HG02840 (cell line): ENCODE measurements at regions not wholly inside any gene's neighbourhood (a gene's known extent, or its start where the extent isn't known, plus 50 kb on each side); places are given as distances from the start of the nearest gene placed in this dataset.

Experiments
- ATAC-seq: cut with Tn5 transposase; IDR thresholded peaks from one replicate; pipeline ENCODE4 v1.9.1; 2021; ENCODE audit warnings: mild to moderate bottlenecking, moderate library complexity, moderate number of reproducible peaks; ENCODE audit not compliant: unreplicated experiment, low FRiP score

DNA sequence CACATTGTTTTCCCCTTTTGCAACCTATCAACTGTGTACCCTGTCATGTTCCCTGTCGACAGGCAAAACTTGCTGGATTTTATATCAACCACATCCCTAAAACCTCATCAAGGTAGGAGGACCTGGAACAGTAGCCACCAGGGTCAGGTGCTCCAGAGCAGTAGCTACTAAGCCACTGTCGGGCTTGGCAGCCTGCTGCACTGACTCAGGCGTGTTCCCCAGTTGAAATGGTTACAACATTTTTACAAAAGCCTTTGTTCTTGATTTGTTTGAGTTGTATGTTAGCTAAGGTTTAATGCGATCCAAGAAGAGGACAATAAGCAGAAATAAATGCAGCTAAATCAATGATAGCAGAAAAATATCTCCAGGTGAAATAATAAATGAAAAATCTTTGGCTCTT is 407.4 kb upstream of the TLE4 start:
- ATAC-seq = no peak

DNA sequence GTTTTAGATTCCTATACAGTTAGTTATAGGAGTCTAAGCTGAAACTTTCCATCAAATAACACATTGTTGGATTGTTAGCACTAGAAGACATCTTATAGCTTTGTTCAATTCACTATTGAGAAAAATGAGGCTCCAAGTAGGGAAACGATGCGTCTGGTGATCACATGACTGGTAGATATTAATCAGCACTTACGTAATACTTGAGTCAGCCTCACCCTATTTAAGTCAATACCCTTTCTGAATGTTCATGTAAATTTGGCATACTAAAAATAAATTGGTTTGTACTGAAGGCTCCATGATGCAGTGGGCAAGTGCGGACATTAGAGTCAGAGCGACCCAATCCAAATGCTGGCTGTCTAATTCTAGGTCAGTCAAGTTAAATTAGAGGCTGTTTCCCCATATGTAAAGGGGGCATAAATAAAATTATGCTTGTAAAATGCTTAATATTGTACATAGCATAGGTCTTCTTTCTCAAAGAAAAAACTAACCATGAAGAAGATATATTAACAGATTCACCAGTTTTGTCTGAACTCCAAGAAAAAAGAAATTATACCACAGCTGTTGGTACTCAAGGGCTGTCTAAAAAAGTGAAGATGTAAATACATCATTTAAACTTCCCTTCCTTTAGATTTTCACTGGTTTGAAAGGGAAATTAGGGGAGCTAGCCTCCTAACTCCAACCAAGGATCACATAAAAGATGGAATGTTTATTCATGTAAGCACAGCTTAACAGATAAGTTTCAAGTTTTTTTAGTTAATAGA is 406.6 kb upstream of the TLE4 start:
- ATAC-seq = no peak

DNA sequence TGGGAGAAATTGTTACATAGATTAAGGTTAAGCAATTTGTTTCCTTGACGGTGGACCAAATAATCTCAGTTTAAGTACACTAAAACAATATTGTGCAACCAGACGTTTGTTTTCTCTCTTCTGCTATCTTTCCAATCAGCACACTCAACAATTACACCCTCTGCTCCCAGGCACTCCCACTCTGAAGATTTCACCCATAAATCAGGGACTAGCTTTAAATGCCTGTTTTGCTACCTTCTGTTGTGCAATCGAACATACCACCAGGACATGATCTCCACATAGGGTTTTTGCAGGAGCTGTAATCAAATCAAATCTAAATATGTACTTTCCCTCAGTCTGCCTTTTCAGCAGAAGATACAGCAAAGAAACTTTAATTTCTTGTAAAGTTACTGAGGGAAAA is 405.8 kb upstream of the TLE4 start:
- ATAC-seq = no peak

DNA sequence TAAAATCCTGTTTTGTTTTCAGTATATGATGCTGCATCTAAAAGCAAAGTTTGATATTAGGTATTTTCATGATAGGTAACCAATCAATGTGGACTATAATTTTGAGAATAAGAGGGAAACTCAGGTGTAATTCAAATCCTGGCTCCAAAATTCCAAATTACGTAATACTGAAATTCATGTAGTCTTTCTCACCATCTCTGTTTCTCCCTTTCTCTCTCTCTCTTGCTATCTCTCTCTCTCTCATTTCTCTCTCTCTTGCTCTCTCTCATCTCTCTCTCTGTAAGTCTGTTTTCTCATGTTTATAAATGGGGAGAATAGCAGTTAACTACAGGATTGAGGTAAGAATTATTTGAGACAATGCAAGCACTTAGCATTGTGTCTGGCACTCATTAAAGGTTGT is 401.1 kb upstream of the TLE4 start:
- ATAC-seq = no peak

DNA sequence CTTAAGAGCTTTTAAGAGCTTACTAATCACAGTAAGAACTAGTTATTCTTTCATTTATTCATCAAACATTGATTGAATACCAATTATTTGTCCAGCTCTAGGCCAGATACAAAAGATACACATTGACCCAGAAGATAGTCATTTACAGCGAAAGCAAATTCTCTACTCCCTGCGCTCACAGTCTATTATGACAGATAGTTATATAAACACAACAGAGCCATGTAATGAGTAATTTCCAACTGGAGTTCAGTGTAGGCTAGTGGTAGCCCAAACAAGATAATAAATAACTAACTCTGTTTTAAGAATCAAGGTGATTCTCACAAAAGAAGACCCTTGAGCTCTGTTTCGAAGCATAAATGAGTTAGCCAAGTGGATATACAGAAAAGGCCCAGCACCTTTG is 397.8 kb upstream of the TLE4 start:
- ATAC-seq = no peak

DNA sequence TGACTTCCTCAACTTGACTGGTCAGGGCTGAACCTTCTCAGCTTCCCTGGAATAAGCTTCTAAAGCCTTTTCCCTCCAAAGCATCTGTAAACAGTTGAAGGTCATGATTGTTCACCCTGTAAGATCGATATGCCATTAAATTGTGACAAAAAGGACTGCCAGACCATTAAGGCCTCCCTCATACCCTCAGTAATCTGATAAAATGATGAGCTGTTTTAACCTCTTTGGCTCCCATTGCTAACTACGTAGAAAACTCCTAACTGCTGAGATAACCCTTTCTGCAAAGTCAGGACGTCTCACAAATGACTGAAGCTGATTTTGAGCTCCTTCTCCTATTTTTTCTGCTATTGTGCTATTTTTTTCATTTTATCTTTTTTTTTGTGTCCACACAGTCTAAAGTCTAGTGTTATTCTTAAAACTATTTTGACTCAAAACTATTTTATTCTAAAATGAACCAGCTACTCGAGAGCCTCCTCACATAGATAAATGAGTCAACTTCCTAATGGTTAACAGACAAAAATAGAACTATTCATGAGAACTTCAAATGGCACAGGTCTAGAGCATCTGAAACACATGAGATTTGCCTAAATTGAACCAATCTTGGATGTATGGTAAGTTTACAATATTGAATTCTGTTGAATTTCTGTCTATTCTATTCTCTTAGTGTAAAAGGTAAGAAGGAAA is 395.6 kb upstream of the TLE4 start:
- ATAC-seq = no peak

DNA sequence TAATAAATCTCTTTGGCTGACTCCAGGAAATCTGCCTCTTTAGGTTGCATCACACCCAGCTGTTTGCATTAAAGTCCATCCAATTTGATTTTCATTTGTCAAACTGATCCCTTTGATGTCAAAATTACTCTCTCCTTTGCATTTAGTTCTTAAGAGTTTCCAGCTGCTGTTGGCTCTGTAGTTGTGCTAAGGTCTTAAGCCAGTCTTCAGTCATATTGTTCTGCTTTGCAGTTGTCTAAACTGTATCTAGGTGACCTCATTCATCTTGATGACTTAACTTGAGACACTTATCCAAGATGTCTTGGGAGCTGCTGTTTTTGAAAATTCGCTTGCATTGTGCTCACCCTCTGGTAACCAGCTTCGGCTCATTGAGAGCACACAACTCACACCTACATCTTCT is 386.9 kb upstream of the TLE4 start:
- no peak for ATAC-seq

DNA sequence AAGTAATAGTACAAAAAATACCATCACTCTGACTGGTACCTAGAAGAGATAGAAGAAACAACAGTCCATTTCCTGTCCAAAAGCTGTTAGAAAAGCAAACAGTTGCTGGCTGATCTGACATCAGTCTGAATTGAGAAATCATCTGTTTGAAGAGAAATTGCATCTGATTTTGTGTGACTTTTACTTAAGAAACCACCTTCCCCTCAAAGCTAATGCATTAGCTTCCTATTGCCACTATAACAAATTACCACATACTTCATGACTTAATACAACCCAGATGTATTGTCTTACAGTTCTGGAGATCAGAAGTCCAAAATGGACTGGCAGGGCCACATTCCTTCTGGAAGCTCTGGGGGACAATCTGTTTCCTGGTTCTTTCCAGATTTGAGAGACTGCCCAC is 385.9 kb upstream of the TLE4 start:
- no peak for ATAC-seq

DNA sequence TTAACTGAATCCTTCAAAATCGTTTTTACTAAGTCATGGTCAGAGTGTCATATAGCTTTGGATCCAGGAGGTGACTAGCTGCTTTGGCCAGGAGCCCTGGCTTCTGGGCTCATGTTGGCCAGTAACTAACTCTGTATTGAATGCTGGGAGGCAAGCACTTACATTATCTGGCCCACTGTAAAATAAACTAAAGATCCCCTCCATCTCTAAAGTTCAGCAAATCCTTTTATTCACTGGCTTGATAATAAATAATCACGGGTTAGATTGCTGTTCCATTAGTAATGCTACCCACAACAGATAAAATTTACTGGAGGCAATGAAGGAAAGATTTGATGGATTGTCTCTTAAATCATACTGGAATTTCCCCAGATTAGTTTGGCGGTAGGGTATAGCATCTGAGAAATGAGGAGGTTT is 382.2 kb upstream of the TLE4 start:
- no peak for ATAC-seq

DNA sequence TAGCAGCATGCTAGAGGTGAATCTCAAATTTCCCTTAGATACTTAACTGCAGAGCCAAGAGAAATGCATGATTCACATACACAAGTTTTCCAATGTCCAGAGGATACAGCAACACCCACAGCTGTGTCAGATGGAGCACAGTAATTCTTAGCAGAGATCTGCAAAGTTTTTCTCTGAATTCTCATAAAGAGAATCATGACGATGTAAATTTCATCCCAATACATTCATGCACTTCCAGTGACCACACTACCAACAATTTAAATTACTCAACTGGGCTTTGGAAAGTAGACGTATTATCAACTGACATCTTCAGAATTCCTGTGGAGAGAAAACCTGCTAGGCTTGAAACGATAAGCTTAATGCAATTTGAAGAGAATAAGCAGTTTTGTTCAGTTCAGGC is 378.8 kb upstream of the TLE4 start:
- no peak for ATAC-seq

DNA sequence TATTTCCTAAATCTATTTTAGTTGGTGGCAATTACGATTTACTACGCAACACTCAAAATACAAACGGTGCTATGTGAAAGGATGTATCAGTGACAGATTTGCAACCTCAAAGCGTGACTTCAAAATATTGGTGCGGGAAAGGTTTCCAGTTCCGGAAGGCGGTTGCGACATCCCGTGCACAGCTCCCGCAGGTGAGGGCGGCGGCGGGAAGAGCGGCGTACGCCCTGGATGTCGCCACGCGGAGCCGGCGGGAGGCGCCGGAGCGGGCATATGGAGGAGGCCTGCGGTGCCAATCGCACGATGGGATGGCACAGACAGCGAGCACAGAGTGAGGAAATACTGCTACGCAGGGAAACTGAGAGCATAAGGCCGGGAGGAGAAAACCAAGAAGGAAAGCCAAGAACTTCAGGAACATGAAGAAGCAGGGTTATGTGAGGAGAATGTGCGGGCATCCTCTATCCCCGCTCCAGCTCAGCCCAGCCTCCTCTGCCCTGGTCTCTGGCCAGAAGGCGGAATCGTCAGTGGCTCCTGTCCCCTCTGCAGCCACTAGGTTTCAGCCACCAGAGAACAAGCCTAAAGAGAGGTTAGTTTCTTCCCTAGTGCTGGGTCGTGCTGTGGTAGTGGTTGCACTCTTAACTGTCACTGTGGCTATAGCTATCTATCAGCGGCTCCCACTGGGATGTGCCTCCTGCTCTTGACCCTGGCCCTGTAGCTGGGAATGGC is 378.1 kb upstream of the TLE4 start:
- ATAC-seq = no peak

DNA sequence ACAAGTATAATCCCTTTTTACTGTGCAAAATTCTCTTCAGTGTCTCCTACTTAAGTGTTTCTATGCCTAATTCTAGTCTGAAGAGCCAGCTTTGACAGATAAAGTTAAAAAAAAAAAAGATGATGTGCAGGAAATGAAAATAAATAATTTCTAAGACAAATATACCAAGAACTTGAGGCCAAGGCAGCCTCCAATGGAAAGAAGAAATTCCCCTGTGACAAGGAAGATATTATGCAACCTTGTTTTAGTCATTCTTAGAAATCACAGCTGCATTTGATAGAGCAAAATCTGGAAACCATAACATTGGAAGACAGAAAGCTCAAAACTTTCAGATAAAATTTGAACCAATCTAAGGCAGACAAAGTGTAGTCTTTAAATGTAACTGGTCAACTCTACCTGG is 375.9 kb upstream of the TLE4 start:
- ATAC-seq = no peak

DNA sequence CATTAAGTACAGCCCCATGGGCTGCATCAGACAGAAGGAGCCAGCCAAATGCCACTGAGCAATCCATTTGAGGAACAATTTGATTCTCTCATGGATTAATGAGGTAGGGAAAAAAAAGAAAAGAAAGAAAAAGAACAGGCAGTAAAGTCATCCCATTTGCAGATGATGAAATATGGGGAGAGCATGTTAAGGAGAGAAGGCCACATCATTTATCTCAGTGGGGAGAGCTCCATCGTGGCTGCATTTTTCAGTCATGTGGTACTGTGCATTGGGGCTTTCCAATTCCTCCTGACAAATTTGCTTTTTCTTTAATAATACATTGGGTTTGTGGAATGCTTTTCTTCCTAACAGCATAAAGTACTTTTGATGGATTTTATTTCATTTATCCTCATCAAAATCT is 375.2 kb upstream of the TLE4 start:
- ATAC-seq = no peak

DNA sequence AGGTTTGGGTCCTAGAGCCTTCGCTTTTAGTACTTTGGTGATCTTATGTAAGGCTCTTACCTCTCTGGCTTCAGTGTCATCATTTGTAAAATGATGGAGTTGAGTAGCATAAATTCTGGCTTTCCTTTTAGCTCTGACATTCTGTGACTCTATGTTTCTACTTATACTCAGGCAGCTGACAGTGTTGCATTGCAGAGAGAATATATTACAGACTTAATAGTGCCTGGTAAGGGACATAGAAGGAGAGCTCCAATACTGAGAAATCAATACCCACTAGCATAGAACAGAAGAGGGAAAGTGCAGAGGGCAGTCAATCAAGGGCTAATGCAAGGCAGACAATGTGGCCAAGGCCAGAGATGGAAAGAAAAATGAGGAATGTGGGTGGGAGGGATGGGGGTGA is 371.4 kb upstream of the TLE4 start:
- no peak for ATAC-seq

DNA sequence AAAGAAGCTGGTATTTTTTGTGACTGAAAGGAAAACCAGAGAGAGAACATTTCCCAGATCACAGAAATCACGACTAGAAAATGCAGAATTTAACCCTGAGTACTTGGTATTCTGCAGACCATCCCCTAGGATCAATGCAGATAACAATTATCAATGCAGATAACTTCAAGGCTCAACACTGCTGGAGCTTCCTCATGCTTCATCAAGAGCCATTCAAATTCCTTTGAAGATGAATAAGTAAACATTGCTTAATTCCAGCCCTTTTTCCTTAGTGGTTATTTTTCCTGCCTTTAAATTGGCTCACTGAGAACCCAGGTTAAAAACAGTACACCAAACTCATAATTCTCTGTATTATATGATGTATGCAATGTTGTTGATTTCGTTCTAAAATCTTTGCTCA is 370.1 kb upstream of the TLE4 start:
- ATAC-seq = no peak

DNA sequence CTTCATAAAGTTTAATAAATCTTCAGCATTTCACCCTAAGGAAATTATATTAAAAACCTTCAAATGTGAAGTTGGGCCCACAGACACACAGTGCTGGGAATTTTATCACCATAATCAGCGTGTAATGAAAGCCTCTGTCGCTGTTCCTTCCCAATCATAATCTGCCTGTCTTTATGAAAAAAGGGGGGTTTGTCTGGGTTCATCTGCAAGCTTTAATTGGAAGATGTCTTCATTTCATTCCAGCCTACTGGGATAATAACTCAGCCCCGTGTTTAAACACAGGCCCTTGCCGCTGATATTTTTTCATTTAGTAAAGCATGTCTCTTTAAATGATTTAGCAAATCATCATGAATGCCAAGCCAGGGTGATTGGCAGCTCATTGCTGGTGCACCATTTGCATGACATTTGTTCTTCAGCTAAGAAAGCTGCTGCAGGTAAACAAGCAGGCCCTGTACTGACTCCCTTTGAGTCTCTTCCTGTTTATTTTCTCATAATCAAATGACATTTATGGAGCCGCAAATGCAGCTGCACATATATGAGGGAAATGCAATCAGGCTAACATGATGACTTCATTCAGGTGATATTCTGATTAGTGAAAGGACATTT is 362.9 kb upstream of the TLE4 start:
- no peak for ATAC-seq

DNA sequence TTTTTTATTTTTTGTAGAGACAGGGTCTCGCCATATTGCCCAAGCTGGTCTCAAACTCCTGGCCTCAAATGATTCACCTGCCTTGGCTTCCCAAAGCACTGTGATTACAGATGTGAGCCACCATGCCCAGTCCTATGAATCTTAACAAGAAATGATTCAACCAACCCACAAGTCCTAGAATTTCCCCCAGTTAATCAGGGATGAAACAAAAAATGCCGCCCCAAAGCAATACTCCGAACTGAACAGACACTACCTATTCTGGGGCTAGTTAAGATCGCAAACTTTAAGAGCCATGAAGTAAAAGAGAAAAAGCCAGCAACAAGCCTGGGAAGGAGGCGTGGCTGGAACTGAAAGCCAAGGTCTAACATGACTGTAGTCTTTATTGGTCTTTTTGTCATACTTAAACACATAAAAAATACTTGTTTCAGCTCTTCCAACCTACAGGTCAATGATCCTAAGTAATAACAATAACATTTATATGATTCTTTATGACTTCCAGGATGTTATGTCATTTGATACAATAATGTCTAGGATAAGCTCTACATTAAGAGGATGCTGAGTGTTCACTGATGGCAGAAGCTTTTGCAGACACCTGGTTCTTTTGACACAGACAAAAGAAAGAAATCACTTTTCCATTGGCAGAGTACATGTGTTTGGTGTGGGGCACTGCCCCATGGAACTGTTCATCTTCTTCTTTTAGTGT is 361.1 kb upstream of the TLE4 start:
- ATAC-seq = no peak

DNA sequence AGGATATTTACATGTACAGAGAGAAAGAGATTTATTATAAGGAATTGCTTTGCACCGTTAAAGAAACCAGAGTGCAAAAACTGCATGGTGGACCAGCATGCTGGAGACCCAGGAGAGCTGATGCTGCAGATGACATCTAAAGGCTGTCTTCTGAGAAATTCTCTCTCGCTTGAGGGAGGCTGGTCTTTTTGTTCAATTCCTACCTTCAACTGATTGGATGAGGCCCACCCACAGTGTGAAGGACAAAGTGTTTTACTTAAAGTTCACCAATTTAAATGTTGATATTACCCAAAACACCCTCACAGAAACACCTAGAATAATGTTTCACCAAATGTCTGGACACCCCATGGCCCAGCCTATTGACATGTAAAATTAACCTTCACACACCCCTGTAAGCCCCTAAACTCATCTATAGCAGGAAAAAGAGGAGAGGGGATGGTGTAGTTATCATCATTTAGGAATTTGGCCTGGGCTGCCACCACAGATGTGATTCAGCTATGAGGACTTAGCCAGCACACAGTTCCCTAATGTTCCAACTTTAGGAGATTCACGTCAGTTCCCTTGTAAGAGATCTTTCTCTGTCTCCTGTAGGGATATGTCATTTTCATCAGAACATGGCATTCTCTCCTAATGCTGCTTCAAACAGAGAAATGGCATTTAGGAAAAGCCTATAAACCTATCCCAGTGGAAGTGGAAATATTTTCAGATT is 358.2 kb upstream of the TLE4 start:
- ATAC-seq = no peak

DNA sequence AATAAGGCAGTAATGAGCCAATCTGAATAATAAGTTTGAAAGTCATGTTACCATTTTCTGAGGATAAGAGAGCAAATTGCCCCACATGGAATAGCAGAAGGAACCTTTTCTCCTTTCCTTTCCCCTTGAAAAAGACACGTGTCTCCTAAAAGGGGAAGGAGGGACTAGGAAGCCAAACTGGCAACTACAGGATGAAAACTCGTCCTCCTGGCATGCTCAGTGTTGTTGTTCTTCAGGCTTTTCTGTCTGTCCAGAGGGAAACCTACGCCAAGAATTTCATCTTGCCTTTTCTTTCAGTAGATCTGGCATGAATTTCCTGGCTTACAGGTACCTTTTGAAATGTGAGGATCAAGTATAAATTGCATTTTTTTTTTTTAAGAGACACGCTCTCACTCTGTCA is 355.9 kb upstream of the TLE4 start:
- no peak for ATAC-seq

DNA sequence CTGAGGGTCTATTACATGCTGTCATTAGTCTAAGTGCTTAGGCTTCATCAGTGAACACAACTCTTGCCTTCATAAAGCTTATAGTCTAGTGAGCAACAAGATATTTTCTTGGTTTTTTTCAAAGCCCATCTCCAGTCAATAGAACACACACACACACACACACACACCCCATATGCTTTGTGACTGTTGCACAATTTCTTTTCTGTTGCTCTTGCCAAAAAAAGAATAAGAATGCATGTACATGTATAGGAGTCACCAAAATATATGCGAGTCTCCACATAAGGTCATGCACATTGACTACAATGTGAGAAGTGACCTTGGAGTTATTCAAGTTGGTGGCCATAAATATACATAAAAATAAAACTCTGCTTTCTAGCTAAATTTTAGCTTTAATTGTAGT is 351.5 kb upstream of the TLE4 start:
- ATAC-seq = no peak
